CD4-positive, alpha-beta T cell (primary cell): ENCODE measurements at regions not wholly inside any gene's neighbourhood (a gene's known extent, or its start where the extent isn't known, plus 50 kb on each side); places are given as distances from the start of the nearest gene placed in this dataset.

Source experiments
- ATAC-seq: fragments of 200-7000 bp; cut with Tn5 transposase; one replicate; pipeline ENCODE4 v1.10.0; 2022; ENCODE audit warnings: mild to moderate bottlenecking; ENCODE audit not compliant: poor library complexity
- CTCF ChIA-PET: fragments of 350-600 bp; sonication (Branson Sonifier 250); formaldehyde crosslinking; loops from one replicate; lab custom pipeline; 2021; ENCODE audit warnings: antibody characterized with exemption, inconsistent platforms; lab: Charles Lee
- POLR2A ChIA-PET: fragments of 350-600 bp; sonication (Branson Sonifier 250); formaldehyde crosslinking; loops from one replicate; lab custom pipeline; 2021; ENCODE audit warnings: antibody characterized with exemption, inconsistent platforms; lab: Charles Lee
- DNase-seq, 14 experiments: peaks; one replicate each; pipeline ENCODE4 v3.0.0-alpha.2; 2013 to 2020; ENCODE audit warnings: mixed read lengths in 2 of 14
- H3K27ac ChIP-seq, 2 donors: one replicate each; pipeline versions ENCODE4 v1.5.1 to v1.7.0; 2013; ENCODE audit warnings: low read length in 2 of 2, low read depth in 1 of 2, mild to moderate bottlenecking in 1 of 2
- H3K27me3 ChIP-seq, 2 experiments: 1 replicate in 1 of 2; 2 replicates in 1 of 2; pipeline versions ENCODE4 v1.6.1 to v1.7.0; 2013; ENCODE audit warnings: low read length in 2 of 2, control low read depth in 1 of 2, mild to moderate bottlenecking in 1 of 2, moderate library complexity in 1 of 2; ENCODE audit not compliant: insufficient read depth in 2 of 2, control insufficient read depth in 1 of 2
- H3K36me3 ChIP-seq: one replicate; pipeline ENCODE4 v1.6.1; 2013; ENCODE audit warnings: low read length, control low read depth; ENCODE audit not compliant: insufficient read depth
- H3K4me1 ChIP-seq: one replicate; pipeline ENCODE4 v1.6.1; 2013; ENCODE audit warnings: low read length, control low read depth; ENCODE audit not compliant: insufficient read depth
- H3K4me3 ChIP-seq: one replicate; pipeline ENCODE4 v1.5.1; 2013; ENCODE audit warnings: mild to moderate bottlenecking, low read length, moderate library complexity
- H3K9me3 ChIP-seq, 2 experiments: 1 replicate in 1 of 2; 2 replicates in 1 of 2; pipeline versions ENCODE4 v1.6.1 to v1.7.0; 2013; ENCODE audit warnings: low read length in 2 of 2, mild to moderate bottlenecking in 2 of 2, control low read depth in 1 of 2, moderate library complexity in 1 of 2; ENCODE audit not compliant: control insufficient read depth in 1 of 2, insufficient read depth in 1 of 2
- H3K27ac Mint-ChIP-seq: one replicate; pipeline ENCODE4 v1.8.0; 2020; ENCODE audit warnings: mixed read lengths
- H3K27me3 Mint-ChIP-seq: one replicate; pipeline ENCODE4 v1.8.0; 2021; ENCODE audit warnings: mixed read lengths
- H3K36me3 Mint-ChIP-seq: one replicate; pipeline ENCODE4 v1.8.0; 2021; ENCODE audit warnings: low read depth, mixed read lengths
- H3K4me1 Mint-ChIP-seq: one replicate; pipeline ENCODE4 v1.8.0; 2021; ENCODE audit warnings: low read depth, mixed read lengths
- H3K4me3 Mint-ChIP-seq: one replicate; pipeline ENCODE4 v1.8.0; 2020; ENCODE audit warnings: mild to moderate bottlenecking, mixed read lengths
- H3K9me3 Mint-ChIP-seq: one replicate; pipeline ENCODE4 v1.8.0; 2020; ENCODE audit warnings: mixed read lengths
- intact Hi-C, 2 experiments: fragments of 100-400 bp; cut with DNase I in 1 of 2; cut with micrococcal nuclease in 1 of 2; formaldehyde crosslinking; loops; one replicate each; pipeline versions ENCODE4 v1.15.1 to v1.9.0; 2023 to 2025; cut with DNase I, micrococcal nuclease
- TF ChIP-seq, protein P1 (sequence below): fragments of 200-600 bp; IDR thresholded peaks from one replicate; pipeline ENCODE4 v1.8.0; 2022; ENCODE audit warnings: antibody characterized with exemption, mild to moderate bottlenecking

DNA sequence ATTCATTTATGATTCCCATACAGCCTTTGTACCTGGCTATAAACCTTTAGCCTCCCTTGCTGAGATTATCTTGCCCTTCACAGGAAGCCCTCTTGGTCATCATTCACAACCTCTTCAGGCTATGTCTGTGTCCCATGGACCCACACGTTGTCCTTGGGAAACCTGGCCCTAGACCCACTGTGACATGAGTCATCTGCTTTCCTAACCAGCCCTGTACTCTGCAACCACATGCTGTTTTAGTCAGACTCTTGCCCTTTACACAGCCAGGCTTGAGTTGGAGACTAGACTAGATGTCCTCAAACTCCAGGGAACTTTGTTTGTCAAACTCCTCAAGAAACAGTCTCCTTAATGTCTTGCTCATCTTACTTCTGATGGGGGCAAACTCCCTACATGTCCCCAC is 229.3 kb upstream of the ZSWIM2 start:
- H3K4me3 Mint-ChIP-seq, result no peak overlapping the region
- H3K4me3 ChIP-seq, result no peak overlapping the region
- H3K36me3 Mint-ChIP-seq, result no peaks in the 10 kb centered on the region
- TF ChIP-seq, protein P1, sequence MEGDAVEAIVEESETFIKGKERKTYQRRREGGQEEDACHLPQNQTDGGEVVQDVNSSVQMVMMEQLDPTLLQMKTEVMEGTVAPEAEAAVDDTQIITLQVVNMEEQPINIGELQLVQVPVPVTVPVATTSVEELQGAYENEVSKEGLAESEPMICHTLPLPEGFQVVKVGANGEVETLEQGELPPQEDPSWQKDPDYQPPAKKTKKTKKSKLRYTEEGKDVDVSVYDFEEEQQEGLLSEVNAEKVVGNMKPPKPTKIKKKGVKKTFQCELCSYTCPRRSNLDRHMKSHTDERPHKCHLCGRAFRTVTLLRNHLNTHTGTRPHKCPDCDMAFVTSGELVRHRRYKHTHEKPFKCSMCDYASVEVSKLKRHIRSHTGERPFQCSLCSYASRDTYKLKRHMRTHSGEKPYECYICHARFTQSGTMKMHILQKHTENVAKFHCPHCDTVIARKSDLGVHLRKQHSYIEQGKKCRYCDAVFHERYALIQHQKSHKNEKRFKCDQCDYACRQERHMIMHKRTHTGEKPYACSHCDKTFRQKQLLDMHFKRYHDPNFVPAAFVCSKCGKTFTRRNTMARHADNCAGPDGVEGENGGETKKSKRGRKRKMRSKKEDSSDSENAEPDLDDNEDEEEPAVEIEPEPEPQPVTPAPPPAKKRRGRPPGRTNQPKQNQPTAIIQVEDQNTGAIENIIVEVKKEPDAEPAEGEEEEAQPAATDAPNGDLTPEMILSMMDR, result no peak
- no peak overlapping the region for H3K27ac Mint-ChIP-seq
- H3K4me1 Mint-ChIP-seq, result no peaks in the 10 kb centered on the region
- no peaks in the 10 kb centered on the region for H3K4me1 ChIP-seq
- no peaks in the 10 kb centered on the region for H3K9me3 ChIP-seq
- no peaks in the 10 kb centered on the region for H3K9me3 Mint-ChIP-seq
- DNase-seq (no peak), ATAC-seq (no peak)
- H3K36me3 ChIP-seq, result no peaks in the 10 kb centered on the region
- intact Hi-C loops, result no loop called here
- H3K27me3 ChIP-seq, result no peaks in the 10 kb centered on the region
- H3K27me3 Mint-ChIP-seq, result no peaks in the 10 kb centered on the region
- ChIA-PET POLR2A (no interaction called here), CTCF (interaction anchor here (0.7 kb wide), 1 partner anchor 1271 kb away, joined by 3 read pairs; no protein-coding TSS in a partner anchor)
- H3K27ac ChIP-seq, result no peak overlapping the region

GRCh38 chr2:187075671-187076070 is 226.7 kb upstream of the ZSWIM2 start:
- CTCF ChIA-PET, result no interaction called here

GRCh38 chr2:187075199-187075635 is 226.2 kb upstream of the ZSWIM2 start:
- POLR2A ChIA-PET, result no interaction called here
- Histone ChIP-seq H3K4me1 (no peaks in the 10 kb centered on the region), H3K27ac (no peak overlapping the region), H3K4me3 (no peak overlapping the region), H3K9me3 (peaks cover 0 to 4% of the 10 kb centered on the region in 2 experiments), H3K27me3 (no peaks in the 10 kb centered on the region), H3K36me3 (no peaks in the 10 kb centered on the region)
- no peaks in the 10 kb centered on the region for H3K4me1 Mint-ChIP-seq
- H3K27ac Mint-ChIP-seq, result no peak overlapping the region
- TF ChIP-seq, protein P1, result no peak
- H3K27me3 Mint-ChIP-seq, result no peaks in the 10 kb centered on the region
- no peak overlapping the region for H3K4me3 Mint-ChIP-seq
- CTCF ChIA-PET, result no interaction called here
- H3K36me3 Mint-ChIP-seq, result no peaks in the 10 kb centered on the region
- no peaks in the 10 kb centered on the region for H3K9me3 Mint-ChIP-seq
- intact Hi-C loops, result no loop called here
- no peak for DNase-seq
- ATAC-seq, result no peak

More at GRCh38 chr2:187075671-187076070, 226.7 kb upstream of the ZSWIM2 start:
- POLR2A ChIA-PET, result no interaction called here
- Mint-ChIP-seq H3K36me3 (no peaks in the 10 kb centered on the region), H3K4me3 (no peak overlapping the region), H3K27me3 (no peaks in the 10 kb centered on the region), H3K27ac (no peak overlapping the region), H3K9me3 (no peaks in the 10 kb centered on the region), H3K4me1 (no peaks in the 10 kb centered on the region)
- Histone ChIP-seq H3K4me3 (no peak overlapping the region), H3K27ac (no peak overlapping the region), H3K27me3 (no peaks in the 10 kb centered on the region), H3K9me3 (peaks cover 0 to 4% of the 10 kb centered on the region in 2 experiments), H3K36me3 (no peaks in the 10 kb centered on the region), H3K4me1 (no peaks in the 10 kb centered on the region)
- ATAC-seq (no peak), DNase-seq (no peak)
- intact Hi-C loops, result no loop called here
- TF ChIP-seq, protein P1, result no peak
